Uterus (tissue), 3 donors: ENCODE measurements at regions not wholly inside any gene's neighbourhood (a gene's known extent, or its start where the extent isn't known, plus 50 kb on each side); places are given as distances from the start of the nearest gene placed in this dataset.

Source experiments
- DNase-seq, 2 donors: peaks; one replicate each; pipeline ENCODE4 v3.0.0-alpha.2; 2019 to 2020
- H3K27ac ChIP-seq, 2 donors: fragments of 200-600 bp; sonication (generic); 1 replicate in 1 of 2; 2 replicates in 1 of 2; pipeline ENCODE4 v1.5.1; 2016 to 2018
- H3K27me3 ChIP-seq, 2 donors: fragments of 200-600 bp; sonication (generic); one replicate each; pipeline ENCODE4 v1.5.1; 2018 to 2019; ENCODE audit warnings: control low read depth in 1 of 2
- H3K36me3 ChIP-seq, 2 donors: fragments of 200-600 bp; sonication (generic); one replicate each; pipeline ENCODE4 v1.5.1; 2019; ENCODE audit warnings: control low read depth in 1 of 2
- H3K4me1 ChIP-seq, 2 donors: fragments of 200-600 bp; sonication (generic); one replicate each; pipeline ENCODE4 v1.5.1; 2018 to 2019; ENCODE audit warnings: control low read depth in 1 of 2
- H3K4me3 ChIP-seq, 2 donors: fragments of 200-600 bp; sonication (generic); 1 replicate in 1 of 2; 2 replicates in 1 of 2; pipeline ENCODE4 v1.5.1; 2018 to 2019; ENCODE audit warnings: mild to moderate bottlenecking in 1 of 2
- H3K9me3 ChIP-seq, 2 donors: fragments of 200-600 bp; sonication (generic); one replicate each; pipeline ENCODE4 v1.5.1; 2019; ENCODE audit warnings: control low read depth in 1 of 2
- CTCF ChIP-seq, 4 experiments: fragments of 200-600 bp in 2 of 4; fragments of 450-650 bp in 2 of 4; sonication (generic) in 2 of 4; IDR thresholded peaks; one replicate each; pipeline ENCODE4 v1.5.1; 2016 to 2019; ENCODE audit warnings: antibody characterized with exemption in 4 of 4, mild to moderate bottlenecking in 2 of 4, moderate library complexity in 1 of 4
- POLR2A ChIP-seq, 2 donors: fragments of 450-650 bp; IDR thresholded peaks; one replicate each; pipeline ENCODE4 v1.6.1; 2016; ENCODE audit warnings: antibody characterized with exemption in 2 of 2, mild to moderate bottlenecking in 1 of 2, moderate library complexity in 1 of 2
- intact Hi-C: fragments of 100-400 bp; cut with DNase I; formaldehyde crosslinking; loops from one replicate; pipeline ENCODE4 v1.15.1; 2023; ENCODE audit warnings: low total_unique reads
- donor health status: DM: yes; HTN: yes; CAD: no.

- H3K27me3 ChIP-seq: no peaks in the 10 kb centered on the region
- no peak for TF ChIP-seq POLR2A (IDR thresholded peaks at IDR 0.05)
- TF ChIP-seq CTCF (IDR thresholded peaks at IDR 0.05): no peak
- no peaks in the 10 kb centered on the region for H3K4me1 ChIP-seq
- H3K9me3 ChIP-seq: peaks cover 0 to 4% of the 10 kb centered on the region in 2 donors
- intact Hi-C loops: no loop called here
- no peak for DNase-seq
- H3K4me3 ChIP-seq: no peak overlapping the region
- H3K36me3 ChIP-seq: no peaks in the 10 kb centered on the region
- no peak overlapping the region for H3K27ac ChIP-seq
Measured at GRCh38 chr12:73769337-73769736, 768.3 kb upstream of the ATXN7L3B start.

- no peak for DNase-seq
- Histone ChIP-seq H3K36me3 (no peaks in the 10 kb centered on the region), H3K27ac (no peak overlapping the region), H3K4me3 (no peak overlapping the region), H3K27me3 (no peaks in the 10 kb centered on the region), H3K4me1 (no peaks in the 10 kb centered on the region), H3K9me3 (no peaks in the 10 kb centered on the region)
- intact Hi-C loops: no loop called here
- no peak for TF ChIP-seq POLR2A (IDR thresholded peaks at IDR 0.05)
- TF ChIP-seq CTCF (IDR thresholded peaks at IDR 0.05): no peak
Measured at GRCh38 chr12:73798523-73798922, 739.1 kb upstream of the ATXN7L3B start.

DNA sequence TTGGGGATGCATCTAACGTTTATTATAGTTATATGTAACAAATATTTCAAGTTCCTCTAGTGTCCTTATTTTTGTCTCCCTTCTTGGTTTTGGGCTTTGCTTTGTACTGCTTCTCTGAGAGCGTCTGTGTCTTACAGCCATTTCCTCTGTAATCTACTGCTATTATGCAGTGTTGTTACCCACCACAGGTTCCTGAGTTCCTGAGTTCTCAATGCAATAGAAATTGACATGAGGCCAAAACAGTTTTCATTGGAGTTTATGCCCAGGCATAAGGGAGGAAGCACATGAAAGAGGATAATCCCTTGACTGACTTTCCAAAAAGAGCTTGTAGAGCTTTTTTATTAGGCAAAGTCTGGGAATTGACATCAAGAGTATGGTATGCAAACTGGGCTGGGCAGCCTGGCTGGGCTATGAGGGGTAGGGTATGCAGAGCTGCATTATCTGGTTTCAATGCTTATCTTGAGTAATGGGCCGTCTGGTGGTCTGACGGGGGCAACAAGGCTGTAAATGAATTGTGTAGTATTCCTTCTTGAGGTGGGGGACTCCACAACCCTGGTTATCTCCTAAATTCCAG, 722.5 kb upstream of the ATXN7L3B start:
- DNase-seq: no peak
- Histone ChIP-seq H3K9me3 (no peaks in the 10 kb centered on the region), H3K27ac (no peak overlapping the region), H3K4me3 (no peak overlapping the region), H3K4me1 (no peaks in the 10 kb centered on the region), H3K36me3 (no peaks in the 10 kb centered on the region), H3K27me3 (no peaks in the 10 kb centered on the region)
- no peak for TF ChIP-seq CTCF (IDR thresholded peaks at IDR 0.05)
- no peak for TF ChIP-seq POLR2A (IDR thresholded peaks at IDR 0.05)
- intact Hi-C loops: no loop called here

GRCh38 chr12:73817161-73817560, 720.5 kb upstream of the ATXN7L3B start:
- Histone ChIP-seq H3K27me3 (no peaks in the 10 kb centered on the region), H3K36me3 (no peaks in the 10 kb centered on the region), H3K9me3 (no peaks in the 10 kb centered on the region), H3K27ac (no peak overlapping the region), H3K4me3 (no peak overlapping the region), H3K4me1 (no peaks in the 10 kb centered on the region)
- intact Hi-C loops: no loop called here
- no peak for DNase-seq
- no peak for TF ChIP-seq CTCF (IDR thresholded peaks at IDR 0.05)
- TF ChIP-seq POLR2A (IDR thresholded peaks at IDR 0.05): no peak

DNA sequence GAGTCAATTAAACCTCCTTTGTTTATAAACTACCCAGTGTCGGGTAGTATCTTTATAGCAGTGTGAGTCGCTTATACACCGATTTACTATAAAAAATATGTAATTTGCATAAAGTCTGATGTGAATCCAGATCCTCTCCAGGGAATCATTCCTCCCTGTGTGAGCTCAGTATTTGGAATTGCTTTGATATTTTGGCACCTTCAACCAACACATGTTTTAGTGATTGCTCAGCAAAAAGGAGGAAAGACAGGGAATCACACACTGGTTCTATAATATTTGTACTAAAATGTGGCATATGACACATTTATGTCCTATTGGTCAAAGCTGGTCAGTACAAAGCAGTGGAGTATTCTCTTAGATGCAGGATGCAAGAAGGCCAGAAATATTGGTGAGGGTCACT, 703.9 kb upstream of the ATXN7L3B start:
- TF ChIP-seq CTCF (IDR thresholded peaks at IDR 0.05) (no peak), POLR2A (IDR thresholded peaks at IDR 0.05) (no peak)
- Histone ChIP-seq H3K4me3 (no peak overlapping the region), H3K27me3 (no peaks in the 10 kb centered on the region), H3K9me3 (no peaks in the 10 kb centered on the region), H3K36me3 (no peaks in the 10 kb centered on the region), H3K27ac (no peak overlapping the region), H3K4me1 (no peaks in the 10 kb centered on the region)
- intact Hi-C loops: no loop called here
- no peak for DNase-seq
